ENCODE measurements at regions not wholly inside any gene's neighbourhood (a gene's known extent, or its start where the extent isn't known, plus 50 kb on each side); places are given as distances from the start of the nearest gene placed in this dataset.
"Not testable (repeated sequence)": the region's sequence is repeated elsewhere in the genome, so short reads cannot be mapped to it uniquely, and the experiment has no call there.

DNA sequence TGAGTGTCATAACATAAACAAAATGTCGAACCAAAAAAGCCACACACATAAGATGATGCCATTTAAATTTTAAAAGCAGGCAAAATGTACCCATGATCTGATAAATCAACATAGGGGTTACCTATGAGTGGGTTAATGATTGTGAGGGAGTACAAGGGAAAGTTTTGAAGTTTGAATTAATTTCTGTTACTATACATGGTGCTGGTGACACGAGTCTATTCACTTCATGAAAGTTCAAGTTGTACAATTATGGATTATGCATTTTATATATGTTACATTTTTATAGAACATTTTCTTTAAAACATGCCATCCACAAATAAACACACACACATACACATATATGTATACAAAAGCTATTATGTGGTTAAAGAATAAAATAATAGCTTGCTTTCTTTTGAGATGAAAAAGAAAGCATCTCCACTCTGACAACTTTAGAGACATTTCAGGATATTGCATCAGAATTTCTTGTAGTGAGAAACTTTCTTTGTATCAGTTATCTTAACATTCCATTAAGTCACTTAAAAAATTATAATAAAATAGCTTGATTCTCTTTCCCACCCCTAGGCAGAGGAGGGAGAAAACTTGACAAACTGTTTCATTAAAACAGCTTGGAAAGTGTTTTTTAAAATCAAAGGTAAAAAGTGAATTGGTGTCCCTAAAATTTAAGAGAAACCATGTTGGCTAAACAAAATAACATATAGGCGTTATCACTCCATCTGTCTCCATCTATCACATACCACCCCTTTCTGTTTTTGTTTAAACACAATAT, 891.8 kb upstream of the NDST4 start:
- no peak for DNase-seq

DNA sequence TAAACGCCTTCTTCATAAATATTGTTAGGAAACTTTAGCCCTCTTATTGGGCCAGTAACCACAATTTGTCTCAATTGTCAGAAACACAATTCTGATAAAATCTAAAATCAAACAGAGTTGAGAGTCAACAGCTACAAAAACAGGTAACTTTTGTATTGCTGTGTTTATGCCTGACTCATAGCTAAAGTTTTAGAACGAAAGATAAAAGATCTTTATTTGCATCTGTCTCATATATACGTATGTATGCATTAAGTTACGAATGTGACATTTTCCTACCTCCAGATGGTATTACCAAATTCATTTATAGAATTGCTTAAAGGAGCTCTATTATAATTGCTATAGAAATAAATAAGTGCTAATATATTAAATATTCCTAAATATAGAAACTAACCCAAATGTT, 887.9 kb upstream of the NDST4 start:
- no peak for DNase-seq

DNA sequence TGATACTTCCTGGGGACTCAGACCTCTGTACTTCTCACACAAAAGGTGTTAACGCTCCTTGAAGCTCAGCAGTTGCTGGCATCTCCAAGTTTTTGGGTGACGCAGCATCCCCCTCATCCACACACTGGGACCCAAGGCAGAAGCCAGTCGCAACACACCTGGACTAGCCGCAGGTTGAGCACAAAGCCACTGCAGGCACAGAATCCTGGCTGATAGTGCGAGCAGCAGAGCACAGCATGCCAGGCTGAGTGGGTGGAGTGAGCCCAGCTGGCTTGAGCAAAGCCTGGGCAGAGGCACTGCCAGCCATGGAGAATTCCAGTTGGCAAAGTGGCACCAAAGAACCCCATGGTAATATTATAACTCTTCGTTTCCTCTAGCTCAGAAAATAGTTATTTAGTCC, 873.2 kb upstream of the NDST4 start:
- no peak for DNase-seq

DNA sequence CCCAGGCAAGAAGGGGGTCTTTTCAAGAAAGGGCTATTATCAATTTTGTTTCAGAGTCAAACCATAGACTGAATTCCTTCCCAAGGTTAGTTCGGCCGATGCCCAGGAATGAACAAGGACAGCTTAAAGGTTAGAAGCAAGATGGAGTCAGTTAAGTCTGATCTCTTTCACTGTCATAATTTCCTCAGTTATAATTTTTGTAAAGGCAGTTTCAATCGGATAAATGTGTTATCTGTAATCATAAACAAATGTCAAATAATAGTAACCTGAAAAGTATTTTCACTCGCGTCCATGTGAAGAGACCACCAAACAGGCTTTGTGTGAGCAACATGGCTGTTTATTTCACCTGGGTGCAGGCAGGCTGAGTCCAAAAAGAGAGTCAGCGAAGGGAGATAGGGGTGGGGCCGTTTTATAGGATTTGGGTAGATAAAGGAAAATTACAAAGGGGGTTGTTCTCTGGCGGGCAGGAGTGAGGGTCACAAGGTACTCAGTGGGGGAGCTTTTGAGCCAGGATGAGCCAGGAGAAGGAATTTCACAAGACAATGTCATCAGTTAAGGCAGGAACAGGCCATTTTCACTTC, 862.1 kb upstream of the NDST4 start:
- not testable (repeated sequence) for DNase-seq

DNA sequence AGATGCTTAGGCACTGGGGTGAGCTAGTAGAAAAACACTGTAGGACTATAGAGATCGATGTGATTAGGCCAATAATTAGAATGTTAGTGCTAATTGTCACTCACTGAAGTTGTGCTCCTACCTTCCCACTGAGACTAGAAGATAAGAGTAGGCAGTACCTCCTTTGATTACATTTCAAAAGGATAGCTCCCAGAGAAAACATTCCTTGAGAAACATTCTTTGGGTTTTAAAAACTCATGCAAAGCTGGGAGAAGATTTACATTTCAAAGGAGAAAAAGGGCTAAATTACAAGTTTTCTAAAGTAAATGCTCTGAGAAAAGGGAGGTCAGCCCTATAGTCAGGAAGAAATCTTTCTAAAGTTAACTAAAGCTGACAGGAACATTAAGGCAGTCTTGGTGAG, 860.3 kb upstream of the NDST4 start:
- DNase-seq: no peak

DNA sequence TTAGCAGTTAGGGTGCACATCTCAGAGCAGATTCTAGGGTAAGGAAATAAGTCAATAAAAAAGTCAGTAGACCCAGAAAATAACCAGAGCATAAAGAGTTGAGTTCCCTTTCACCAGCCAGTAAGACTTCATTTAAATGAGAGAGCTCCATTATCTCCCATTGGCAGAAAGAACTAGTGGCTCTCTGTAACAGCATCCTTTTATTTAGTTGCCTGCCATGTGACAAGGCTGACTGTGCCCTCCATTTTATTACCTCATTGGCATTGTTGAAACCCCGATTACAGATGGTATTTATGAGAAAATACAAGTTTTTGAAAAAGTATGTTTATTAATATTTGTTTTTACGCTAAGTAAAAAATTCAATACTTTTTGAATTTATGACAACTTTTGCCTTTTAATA, 859.5 kb upstream of the NDST4 start:
- no peak for DNase-seq

DNA sequence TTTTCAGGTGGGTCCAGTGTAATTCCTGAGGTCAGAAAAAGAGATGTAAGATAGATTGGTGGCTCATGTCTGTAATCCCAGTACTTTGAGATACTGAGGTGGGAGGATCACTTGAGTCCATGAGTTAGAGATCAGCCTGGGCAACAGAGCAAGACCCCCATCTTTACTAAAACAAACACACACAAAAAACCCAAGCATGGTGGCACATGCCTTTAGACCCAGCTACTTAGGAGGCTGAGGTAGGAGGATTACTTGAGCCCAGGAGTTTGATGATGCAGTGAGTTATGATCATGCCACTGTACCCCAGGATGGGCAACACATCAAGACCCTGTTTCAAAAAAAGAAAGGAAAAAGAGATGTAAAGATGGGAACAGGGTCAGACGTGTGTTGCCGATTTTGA, 857.4 kb upstream of the NDST4 start:
- DNase-seq: no peak

DNA sequence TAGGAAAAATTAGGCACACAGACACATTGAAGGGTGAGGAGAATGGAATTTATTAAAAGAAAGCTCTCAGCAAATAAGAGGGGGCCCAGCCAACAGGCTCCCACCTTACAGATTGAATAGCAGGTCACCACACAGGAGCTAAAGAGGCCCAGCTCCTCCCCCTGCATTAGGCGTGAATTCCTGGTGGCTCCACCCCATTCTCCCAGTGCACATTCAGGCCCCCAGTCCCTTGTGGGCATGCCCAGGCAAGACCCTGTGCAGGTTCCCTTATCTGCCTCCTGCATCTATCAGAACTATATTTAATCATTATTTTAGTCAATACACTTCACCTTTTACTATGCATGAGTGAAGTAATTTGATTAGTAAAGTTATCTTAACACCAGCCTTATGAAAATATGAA, 856.3 kb upstream of the NDST4 start:
- DNase-seq: no peak

DNA sequence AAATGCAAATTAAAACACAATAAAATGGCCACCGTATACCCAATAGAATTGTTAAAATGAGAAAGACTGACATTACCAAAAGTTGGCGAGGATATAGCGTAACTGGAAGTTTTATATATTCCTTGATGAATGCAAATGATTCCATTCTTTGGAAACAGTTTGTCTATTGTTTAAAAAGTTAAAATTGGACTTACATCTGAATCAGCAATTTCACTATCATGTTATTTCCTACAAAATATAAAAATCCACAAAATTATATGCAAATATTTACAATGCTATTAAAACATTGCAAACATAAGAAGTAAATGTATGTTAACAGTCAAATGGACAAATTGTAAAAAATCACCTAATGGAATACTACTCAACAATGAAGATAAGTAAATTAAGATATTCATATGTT, 852.2 kb upstream of the NDST4 start:
- DNase-seq: no peak

DNA sequence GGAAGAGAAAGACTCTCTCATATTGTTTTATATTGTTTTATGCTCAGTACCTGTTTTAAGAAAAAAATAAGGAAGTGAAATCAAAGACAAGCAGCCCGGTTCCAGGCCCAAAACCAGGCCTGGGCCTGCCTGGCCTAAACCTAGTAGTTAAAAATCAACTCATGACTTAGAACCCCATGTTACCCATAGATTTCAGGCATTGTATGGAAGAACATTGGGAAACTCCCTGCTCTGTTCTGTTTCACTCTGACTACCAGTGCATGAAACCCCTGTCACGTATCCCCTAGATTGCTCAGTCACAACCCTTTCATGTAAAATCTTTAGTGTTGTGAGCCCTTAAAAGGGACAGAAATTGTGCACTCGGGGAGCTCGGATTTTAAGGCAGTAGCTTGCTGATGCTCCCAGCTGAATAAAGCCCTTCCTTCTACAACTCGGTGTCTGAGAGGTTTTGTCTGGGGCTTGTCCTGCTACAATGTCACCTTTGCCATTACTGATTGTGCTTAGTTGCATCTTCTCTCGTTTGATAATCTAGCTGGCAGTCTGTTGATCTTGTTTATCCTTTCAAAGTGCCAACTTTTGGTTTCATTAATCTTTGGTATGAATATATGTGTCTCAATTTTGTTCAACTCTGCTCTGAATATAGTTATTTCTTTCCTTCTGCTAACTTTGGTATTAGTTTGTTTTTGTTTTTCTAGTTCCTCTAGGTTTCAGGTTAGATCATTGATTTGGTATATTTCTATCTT, 842.8 kb upstream of the NDST4 start:
- not testable (repeated sequence) for DNase-seq

DNA sequence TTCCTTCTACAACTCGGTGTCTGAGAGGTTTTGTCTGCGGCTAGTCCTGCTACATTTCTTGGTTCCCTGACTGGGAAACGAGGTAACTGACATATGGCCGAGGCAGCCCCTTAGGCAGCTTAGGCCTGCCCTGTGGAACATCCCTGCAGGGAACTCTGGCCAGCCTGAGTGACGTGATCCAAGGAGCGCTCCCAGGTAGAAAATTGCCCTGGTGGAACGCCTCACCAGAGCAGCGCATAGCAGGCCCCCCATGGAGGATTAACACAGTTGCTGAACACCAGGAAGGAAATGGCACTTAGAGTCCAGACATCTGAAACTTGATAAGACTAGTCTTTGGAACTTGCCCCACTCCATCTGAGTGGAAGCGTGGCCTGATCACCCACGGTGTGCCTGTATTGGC, 837.4 kb upstream of the NDST4 start:
- no peak for DNase-seq

DNA sequence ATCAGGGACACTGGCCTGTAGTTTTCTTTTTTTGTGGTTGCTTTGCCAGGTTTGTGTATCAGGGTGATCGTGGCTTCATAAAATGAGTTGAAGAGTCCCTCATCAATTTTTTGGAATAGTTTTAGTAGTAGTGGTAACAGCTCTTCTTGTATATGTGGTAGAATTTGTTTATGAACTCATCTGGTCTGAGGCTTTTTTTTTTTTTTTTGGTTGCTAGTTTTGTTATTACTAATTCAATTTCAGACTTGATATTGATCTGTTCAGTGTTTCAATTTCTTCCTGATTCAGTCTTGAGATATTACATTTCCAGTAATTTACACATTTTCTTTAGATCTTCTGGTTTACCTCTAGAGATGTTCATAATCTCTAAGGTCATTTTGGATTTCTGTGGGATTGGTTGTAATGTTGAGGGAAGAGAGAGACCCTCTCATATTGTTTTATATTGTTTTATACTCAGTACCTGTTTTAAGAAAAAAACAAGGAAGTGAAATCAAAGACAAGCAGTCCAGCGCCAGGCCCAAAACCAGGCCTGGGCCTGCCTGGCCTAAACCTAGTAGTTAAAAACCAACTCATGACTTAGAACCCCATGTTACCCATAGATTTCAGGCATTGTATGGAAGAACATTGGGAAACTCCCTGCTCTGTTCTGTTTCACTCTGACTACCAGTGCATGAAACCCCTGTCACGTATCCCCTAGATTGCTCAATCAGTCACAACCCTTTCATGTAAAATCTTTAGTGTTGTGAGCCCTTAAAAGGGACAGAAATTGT, 836.7 kb upstream of the NDST4 start:
- not testable (repeated sequence) for DNase-seq

DNA sequence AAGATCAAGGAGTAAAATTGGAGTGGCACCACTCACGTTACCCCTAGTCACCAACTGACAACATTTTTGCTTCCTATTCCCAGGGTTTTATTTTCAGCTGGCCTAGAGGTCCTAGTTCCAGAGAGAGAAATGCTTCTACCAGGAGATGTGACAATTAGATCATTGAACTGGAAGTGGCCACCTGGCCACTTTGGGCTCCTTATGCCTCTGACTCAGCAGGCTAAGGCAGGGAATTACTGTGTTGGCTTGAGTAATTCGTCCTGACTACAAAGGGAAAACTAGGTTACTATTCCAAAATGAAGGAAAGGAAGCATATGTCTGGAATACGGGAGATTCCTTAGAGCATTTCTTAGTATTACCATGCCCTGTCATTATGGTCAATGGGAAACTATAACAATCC, 831.6 kb upstream of the NDST4 start:
- DNase-seq: no peak

DNA sequence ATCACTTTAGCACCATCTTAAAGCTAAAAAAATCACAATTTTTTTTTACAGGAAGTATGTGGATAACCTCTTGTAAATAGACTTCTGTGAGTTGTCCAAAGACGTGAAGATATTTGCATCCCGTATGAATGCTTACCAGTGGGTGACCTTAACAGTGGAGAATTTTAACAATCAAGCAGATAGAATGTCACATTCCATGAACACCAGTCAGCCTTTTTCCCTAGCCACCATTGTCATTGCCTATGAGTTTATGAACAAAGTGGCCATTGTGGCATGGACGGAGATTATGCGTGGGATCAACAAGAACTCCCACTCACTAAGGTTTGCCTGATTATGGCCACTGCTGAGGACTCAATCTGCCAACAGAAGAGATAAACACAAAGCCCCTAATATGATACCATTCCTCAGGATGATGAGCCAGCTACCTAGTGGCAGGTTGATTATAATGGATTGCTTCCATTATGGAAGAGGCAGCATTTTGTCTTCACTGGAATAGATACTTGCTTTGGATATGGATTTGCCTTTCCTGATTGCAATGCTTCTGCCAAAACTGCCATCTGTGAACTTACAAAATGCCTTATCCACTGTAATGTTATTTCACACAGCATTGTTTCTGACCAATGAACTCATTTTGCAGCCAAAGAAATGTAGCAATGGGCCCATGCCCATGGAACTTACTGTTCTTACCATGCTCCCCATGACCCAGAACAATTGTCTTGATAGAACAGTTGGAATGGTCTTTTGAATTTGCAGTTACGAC, 830.9 kb upstream of the NDST4 start:
- DNase-seq: no peak

DNA sequence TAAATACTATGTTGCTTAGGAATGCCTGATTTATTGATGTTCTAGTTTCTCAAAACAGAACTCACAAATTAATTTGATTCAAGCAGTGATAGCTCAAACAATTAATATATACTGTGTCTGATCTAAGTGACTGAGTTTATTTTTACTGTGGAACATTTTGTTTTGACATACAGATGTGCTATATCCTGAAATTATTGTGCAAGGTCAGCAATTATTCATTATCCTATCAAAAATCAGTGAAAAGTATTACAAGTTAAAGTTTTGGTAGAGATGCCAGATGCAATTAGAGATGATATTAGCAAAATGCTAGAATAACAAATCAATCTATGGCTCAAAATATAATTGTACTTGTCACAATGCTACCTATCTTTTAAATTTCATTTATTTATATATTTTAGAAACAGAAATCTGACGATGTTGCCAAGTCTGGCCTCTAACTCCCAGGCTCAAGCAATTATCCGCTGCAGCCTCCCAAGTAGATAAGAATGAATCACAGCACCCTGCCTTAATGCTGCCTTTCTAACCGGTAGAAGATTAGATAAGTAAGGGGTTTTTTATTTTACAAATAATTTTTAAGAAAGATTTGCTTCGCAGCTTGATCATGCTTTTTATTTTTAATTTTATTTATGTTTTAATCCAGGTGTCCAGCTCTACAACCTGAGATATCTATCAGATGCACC, 825.5 kb upstream of the NDST4 start:
- no peak for DNase-seq

DNA sequence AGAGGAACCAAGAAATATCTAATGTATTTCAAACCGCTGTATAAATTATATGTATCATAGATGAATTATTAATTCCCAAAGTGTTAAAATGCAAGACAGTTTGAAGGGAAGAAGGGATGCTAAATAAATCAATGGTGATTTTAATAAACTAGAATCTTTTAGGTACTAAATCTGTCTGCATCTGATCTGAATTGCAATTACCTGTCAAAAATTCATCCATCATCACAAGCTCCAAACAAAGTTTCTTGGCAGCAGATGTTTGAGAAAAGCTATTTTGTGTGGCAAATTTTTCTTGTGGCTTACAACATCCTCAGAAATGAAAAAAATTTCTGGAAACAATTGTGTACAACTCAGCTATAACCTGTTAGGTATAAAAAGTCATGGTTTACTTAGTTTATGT, 816.0 kb upstream of the NDST4 start:
- DNase-seq: no peak

DNA sequence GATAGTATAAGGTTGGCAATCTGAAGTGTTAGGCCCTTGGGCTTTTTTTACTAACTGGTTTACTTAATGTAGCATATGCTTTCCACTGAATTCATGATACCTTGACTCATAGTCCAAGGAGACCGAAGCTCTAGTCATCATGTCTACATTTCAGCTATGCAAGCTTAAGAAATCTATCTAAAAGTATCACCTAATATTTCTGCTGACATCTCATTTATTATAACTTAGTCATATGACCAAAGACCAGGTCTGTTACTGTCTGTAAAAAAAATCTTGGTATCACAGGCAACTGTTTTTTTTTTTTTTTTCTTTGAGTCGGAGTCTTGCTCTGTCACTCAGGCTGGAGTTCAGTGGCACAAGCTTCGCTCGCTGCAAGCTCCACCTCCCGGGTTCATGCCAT, 814.0 kb upstream of the NDST4 start:
- no peak for DNase-seq

DNA sequence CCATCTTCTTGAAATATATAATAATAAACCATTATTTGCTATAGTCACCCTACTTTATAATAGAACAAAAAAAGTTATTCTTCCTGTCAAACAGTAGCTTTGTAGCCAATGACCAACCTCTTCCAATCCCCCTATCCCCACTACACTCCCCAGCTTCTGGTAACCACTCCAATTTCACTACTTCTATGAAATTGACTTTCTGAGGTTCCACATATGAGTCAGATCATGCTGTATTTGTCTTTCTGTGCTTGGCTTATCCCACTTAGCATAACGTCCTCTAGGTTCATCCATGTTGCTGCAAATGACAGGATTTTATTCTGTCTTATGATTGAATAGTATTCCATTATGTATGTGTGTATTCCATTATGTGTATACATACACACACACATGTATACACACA, 809.7 kb upstream of the NDST4 start:
- DNase-seq: no peak

DNA sequence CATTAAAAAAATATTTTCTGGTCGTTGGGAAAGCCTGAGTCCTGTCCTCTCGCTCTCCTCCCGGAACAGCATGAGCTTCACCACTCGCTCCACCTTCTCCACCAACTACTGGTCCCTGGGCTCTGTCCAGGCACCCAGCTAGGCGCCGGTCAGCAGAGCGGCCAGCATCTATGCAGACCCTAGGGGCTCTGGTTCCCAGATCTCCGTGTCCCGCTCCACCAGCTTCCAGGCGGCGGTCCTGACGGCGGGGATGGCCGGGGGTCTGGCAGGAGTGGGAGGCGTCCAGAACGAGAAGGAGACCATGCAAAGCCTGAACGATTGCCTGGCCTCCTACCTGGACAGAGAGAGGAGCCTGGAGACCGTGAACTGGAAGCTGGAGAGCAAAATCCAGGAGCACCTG, 807.2 kb upstream of the NDST4 start:
- DNase-seq: no peak

DNA sequence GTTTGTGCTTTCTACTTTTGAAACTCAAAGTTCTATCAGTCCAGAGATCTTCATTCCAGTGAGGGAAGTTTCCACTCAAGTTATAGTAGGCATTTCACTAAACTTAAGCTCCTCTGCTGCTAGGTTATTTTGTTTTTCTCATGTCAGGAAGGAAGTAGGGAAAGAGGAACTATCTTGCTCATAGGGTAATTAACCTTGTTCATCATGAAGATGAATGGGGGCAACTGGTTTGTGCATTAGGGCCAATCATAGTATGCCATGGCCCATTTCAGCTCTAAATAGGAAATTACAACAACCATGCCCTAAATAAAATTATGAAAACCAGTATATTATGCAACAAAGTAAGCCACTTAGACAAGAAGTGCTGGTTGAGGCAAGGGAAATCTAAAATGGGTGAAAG, 804.7 kb upstream of the NDST4 start:
- DNase-seq: no peak

DNA sequence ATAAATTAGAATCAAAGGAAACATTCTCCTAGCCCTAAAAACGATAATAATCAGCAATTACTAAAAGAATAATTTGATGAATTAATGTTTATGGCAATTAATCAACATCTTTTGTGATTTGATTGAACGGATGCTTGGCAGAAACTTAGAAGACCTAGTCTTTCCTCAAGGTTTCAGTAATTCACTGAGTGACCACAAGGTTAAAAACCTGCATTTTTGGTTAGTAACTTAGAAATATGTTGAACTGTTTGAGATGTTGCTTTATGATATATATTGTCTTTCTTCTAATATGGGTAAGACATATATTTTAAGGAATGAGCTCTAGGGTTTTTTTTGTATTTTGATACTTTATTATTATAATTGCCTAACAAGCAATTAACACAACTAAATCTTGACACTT, 793.0 kb upstream of the NDST4 start:
- no peak for DNase-seq

DNA sequence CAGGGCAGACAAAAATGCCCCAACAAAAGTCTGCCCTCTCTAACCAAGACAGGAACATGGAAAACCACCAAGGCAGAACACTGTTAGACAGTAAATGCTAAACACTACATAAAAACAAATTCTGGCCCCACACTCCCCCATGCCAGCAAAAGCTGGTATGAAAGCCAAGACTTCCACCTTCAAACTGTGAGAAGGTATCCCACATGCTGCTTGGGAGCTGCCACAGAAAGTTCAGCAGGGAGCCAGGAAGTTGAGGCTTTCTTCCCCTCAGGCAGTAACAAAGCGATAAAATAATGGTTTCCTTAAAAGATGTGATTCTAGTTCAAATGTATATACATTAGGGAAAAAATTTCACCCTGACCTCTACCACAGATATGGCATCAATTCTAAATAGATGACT, 770.4 kb upstream of the NDST4 start:
- DNase-seq: no peak

Measured in retina (tissue), 1 donor.